ENCODE measurements at regions not wholly inside any gene's neighbourhood (a gene's known extent, or its start where the extent isn't known, plus 50 kb on each side); places are given as distances from the start of the nearest gene placed in this dataset.
A peak's percentile ranks its signal among the peaks of the same experiment; 100 is the strongest.

DNA sequence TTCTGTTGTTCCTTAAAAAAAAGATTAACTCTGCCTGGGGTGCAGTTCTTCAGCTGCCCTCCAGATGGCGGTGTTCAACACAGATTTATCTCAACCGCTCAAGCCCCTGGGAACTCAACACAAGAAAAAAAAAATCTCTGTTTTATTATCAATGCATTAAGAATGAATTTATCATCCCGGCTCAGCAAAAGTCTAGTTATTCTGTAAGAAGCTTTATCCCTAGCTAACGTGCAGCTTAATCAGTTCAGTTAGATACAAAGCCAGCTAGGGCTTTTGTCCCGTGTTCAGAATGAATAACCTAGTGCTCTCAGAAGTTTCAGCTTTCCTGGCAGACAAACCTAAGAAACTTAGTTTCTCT is 475.9 kb upstream of the CCL2 start:
- H3K9me3 ChIP-seq: no peaks in the 10 kb centered on the region
- intact Hi-C loops (cut with DNase I): no loop called here
- H3K4me3 ChIP-seq: no peak overlapping the region
- no peaks in the 10 kb centered on the region for H3K36me3 ChIP-seq
- H3K4me1 ChIP-seq: no peaks in the 10 kb centered on the region
- peak; percentile 95 for ATAC-seq
- H3K27ac ChIP-seq: no peak overlapping the region
- TF ChIP-seq, protein P1, sequence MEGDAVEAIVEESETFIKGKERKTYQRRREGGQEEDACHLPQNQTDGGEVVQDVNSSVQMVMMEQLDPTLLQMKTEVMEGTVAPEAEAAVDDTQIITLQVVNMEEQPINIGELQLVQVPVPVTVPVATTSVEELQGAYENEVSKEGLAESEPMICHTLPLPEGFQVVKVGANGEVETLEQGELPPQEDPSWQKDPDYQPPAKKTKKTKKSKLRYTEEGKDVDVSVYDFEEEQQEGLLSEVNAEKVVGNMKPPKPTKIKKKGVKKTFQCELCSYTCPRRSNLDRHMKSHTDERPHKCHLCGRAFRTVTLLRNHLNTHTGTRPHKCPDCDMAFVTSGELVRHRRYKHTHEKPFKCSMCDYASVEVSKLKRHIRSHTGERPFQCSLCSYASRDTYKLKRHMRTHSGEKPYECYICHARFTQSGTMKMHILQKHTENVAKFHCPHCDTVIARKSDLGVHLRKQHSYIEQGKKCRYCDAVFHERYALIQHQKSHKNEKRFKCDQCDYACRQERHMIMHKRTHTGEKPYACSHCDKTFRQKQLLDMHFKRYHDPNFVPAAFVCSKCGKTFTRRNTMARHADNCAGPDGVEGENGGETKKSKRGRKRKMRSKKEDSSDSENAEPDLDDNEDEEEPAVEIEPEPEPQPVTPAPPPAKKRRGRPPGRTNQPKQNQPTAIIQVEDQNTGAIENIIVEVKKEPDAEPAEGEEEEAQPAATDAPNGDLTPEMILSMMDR (IDR thresholded peaks at IDR 0.05): peak; percentile 76 to 98
- DNase-seq: peak in 2 of 4 donors; percentile 62 to 80
- H3K27me3 ChIP-seq: peaks cover 0 to 11% of the 10 kb centered on the region in 2 donors

- no peak overlapping the region for H3K27ac ChIP-seq
- no peak for ATAC-seq
- intact Hi-C loops (cut with DNase I): no loop called here
- H3K4me1 ChIP-seq: no peaks in the 10 kb centered on the region
- H3K27me3 ChIP-seq: no peaks in the 10 kb centered on the region
- no peaks in the 10 kb centered on the region for H3K9me3 ChIP-seq
- H3K36me3 ChIP-seq: no peaks in the 10 kb centered on the region
- no peak overlapping the region for H3K4me3 ChIP-seq
- no peak for DNase-seq
- TF ChIP-seq, protein P1 (IDR thresholded peaks at IDR 0.05): no peak
These were observed 469.8 kb upstream of the CCL2 start for GRCh38 chr17:33785281-33785680.

DNA sequence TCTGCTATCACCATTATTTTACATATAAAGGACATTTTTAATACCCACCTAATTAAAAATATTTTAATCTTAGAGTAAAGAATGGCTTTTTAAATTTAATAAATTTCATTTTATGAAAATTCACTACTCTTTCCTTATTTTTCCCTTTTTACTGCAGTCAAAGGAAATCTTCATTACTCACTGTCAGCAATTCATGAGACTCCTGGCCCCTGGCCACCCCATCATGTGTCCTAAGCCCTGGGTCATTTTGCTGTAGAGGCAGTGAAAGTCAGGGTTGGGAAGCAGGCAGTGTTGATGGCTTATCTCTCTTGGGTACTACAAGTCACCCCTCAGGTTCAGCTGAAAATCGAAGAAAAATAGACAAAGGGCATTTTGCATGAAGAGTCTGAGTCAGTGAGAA is 468.6 kb upstream of the CCL2 start:
- intact Hi-C loops (cut with DNase I): no loop called here
- no peaks in the 10 kb centered on the region for H3K9me3 ChIP-seq
- DNase-seq (no peak), ATAC-seq (no peak)
- no peaks in the 10 kb centered on the region for H3K27me3 ChIP-seq
- no peaks in the 10 kb centered on the region for H3K4me1 ChIP-seq
- H3K36me3 ChIP-seq: no peaks in the 10 kb centered on the region
- TF ChIP-seq, protein P1 (IDR thresholded peaks at IDR 0.05): no peak
- no peak overlapping the region for H3K4me3 ChIP-seq
- H3K27ac ChIP-seq: no peak overlapping the region

GRCh38 chr17:33789658-33790057 is 465.4 kb upstream of the CCL2 start:
- Histone ChIP-seq H3K4me1 (no peaks in the 10 kb centered on the region), H3K36me3 (no peaks in the 10 kb centered on the region), H3K9me3 (no peaks in the 10 kb centered on the region), H3K4me3 (no peak overlapping the region), H3K27me3 (no peaks in the 10 kb centered on the region), H3K27ac (no peak overlapping the region)
- DNase-seq (no peak), ATAC-seq (no peak)
- TF ChIP-seq, protein P1 (IDR thresholded peaks at IDR 0.05): no peak
- intact Hi-C loops (cut with DNase I): no loop called here

GRCh38 chr17:33797181-33797580 is 457.9 kb upstream of the CCL2 start:
- Histone ChIP-seq H3K27ac (no peak overlapping the region), H3K9me3 (no peaks in the 10 kb centered on the region), H3K4me3 (no peak overlapping the region), H3K36me3 (no peaks in the 10 kb centered on the region), H3K27me3 (no peaks in the 10 kb centered on the region), H3K4me1 (peaks cover 0 to 5% of the 10 kb centered on the region in 2 donors)
- intact Hi-C loops (cut with DNase I): no loop called here
- ATAC-seq (no peak), DNase-seq (no peak)
- TF ChIP-seq, protein P1 (IDR thresholded peaks at IDR 0.05): no peak

Measured in left lung (tissue), 4 donors.